ENCODE measurements at regions not wholly inside any gene's neighbourhood (a gene's known extent, or its start where the extent isn't known, plus 50 kb on each side); places are given as distances from the start of the nearest gene placed in this dataset.
"Not testable (repeated sequence)": the region's sequence is repeated elsewhere in the genome, so short reads cannot be mapped to it uniquely, and the experiment has no call there.

DNA sequence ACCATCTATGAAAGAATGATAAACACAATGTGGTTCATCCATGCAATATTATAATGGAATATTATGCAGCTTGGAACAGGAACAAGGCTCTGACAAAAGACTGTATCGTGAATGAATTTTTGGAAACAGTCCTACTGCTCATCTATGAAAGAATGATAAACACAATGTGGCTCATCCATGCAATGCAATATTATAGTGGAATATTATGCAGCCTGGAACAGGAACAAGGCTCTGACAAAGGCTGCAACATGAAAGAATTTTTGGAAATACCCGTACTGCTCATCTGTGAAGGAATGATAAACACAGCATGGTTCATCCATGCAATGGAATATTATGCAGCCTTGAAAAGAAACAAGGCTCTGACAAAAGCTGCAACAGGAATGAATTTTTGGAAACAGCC lies 158.8 kb downstream of the CRLF2 start:
- DNase-seq: not testable (repeated sequence)

GRCh38 chrX:1053072-1053471 lies 159.4 kb downstream of the CRLF2 start:
- DNase-seq: no peak

DNA sequence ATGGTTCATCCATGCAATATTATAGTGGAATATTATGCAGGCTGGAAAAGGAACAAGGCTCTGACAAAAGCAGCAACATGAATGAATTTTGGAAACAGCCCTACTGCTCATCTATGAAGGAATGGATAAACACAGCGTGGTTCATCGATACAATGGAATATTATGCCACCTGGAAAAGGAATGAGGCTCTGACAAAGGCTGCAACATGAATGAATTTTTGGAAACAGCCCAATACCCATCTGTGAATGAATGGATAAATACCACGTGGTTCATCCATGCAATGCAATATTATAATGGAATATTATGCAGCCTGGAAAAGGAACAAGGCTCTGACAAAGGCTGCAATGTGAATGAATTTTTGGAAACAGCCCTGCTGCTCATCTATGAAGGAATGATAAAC lies 160.4 kb downstream of the CRLF2 start:
- DNase-seq: no peak

DNA sequence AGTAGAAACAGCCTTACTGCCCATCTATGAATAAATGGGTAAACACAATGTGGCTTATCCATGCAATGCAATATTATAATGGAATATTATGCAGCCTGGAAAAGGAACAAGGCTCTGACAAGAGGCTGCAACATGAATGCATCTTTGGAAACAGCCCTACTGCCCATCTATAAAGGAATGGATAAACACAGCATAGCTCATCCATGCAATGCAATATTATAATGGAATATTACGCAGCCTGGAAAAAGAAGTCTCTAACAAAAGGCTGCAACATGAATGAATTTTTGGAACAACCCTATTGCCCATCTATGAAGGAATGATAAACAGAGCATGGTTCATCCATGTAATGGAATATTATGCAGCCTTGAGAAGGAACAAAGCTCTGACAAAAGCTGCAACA lies 161.0 kb downstream of the CRLF2 start:
- no peak for DNase-seq

GRCh38 chrX:1045680-1046314 lies 166.7 kb downstream of the CRLF2 start:
- DNase-seq: no peak

- no peak for DNase-seq
These were observed 171.4 kb downstream of the CRLF2 start for GRCh38 chrX:1041091-1041490.

DNA sequence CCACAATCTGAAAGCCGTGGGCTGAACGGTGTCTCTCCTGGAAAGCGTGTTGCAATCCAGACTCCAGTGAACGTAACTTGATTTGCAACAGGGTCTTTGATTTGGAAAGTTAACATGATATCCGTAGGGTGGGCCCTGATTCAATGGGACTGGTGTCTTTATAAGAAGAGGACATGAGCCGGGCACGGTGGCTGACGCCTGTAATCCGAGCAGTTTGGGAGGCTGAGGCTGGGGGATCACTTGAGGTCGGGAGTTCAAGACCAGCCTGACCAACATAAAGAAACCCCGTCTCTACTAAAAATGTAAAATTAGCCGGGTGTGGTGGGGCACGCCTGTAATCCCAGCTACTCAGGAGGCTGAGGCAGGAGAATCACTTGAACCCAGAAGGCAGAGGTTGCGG lies 176.5 kb downstream of the CRLF2 start:
- DNase-seq: not testable (repeated sequence)

- DNase-seq: no peak
These were observed 177.2 kb downstream of the CRLF2 start for GRCh38 chrX:1035206-1035605.

- no peak for DNase-seq
These were observed 177.7 kb downstream of the CRLF2 start for GRCh38 chrX:1034717-1035116.

GRCh38 chrX:1031521-1032430 lies 180.7 kb downstream of the CRLF2 start:
- no peak for DNase-seq

DNA sequence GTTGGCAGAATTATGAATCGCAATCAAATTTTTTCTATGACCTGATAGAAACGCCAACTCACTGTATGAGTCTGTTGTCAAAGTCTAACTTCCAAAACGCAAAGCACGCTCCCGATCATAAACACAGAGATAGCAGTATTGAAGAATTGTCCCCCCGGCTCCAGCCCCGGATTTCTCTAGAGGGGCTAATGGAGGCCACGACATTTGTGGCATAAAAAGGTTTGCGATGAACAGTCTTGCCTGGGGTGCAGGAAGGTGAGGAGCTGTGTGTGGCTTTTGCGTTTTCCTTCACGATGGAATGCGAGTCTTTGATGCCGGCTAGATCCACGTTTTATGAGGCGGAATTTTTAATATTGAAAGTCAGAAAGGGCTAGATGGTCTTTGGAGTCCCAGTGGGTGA lies 183.0 kb downstream of the CRLF2 start:
- DNase-seq: no peak

GRCh38 chrX:1027680-1028079 lies 184.8 kb downstream of the CRLF2 start:
- no peak for DNase-seq

GRCh38 chrX:1027133-1027532 lies 185.3 kb downstream of the CRLF2 start:
- no peak for DNase-seq

GRCh38 chrX:1026263-1027015 lies 186.0 kb downstream of the CRLF2 start:
- DNase-seq: no peak

DNA sequence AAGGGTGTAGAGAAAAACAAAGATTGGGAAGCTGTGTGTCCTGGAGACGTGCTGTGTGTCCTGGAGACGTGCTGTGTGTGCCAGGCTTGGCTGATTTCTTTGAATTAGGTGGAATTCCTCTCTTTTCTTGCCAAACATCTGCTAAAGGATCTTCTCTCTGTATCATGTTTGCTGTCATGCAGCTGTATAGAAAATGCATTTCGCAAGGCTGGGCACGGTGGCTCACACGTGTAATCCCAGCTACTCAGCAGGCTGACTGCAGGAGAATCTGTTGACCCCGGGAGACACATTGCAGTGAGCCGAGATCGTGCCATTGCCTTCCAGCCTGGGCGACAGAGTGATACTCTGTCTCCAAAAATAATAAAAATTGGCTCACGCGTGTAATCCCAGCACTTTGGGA lies 187.0 kb downstream of the CRLF2 start:
- no peak for DNase-seq

GRCh38 chrX:1023676-1024075 lies 188.8 kb downstream of the CRLF2 start:
- DNase-seq: no peak

DNA sequence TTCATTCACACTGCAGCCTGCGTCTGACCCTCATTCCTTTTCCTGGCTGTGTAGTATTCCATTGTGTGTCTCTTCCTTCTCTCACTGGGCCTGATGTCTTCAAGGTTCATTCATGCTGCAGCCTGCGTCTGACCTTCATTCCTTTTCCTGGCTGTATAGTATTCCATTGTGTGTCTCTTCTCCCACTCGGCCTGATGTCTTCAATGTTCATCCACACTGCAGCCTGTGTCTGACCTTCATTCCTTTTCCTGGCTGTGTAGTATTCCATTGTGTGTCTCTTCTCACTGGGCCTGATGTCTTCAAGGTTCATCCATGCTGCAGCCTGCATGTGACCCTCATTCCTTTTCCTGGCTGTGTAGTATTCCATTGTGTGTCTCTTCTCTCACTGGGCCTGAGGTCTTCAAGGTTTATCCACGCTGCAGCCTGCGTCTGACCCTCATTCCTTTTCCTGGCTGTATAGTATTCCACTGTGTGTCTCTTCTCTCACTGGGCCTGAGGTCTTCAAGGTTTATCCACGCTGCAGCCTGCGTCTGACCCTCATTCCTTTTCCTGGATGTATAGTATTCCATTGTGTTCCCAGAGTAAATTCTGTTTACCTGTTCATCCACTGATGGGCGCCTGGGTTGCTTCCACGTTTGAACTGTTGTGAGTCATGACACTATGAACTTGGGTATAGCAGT lies 191.0 kb downstream of the CRLF2 start:
- DNase-seq: not testable (repeated sequence)

GRCh38 chrX:1020634-1021166 lies 191.7 kb downstream of the CRLF2 start:
- no peak for DNase-seq

DNA sequence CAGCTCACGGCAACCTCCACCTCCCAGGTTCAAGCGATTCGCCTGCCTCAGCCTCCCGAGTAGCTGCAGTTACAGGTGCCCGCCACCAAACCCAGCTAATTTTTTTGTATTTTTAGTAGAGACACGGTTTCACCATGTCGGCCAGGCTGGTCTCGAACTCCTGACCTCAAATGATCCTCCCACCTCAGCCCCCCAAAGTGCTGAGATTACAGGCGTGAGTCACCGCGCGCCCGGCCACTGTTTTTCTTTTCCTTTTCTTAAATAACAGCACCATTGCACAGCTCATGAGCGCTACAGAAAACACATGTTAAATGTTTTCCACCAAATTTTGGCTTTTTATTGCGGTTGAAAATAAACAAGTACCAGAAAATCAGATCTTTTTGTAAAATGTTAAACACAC lies 195.5 kb downstream of the CRLF2 start:
- not testable (repeated sequence) for DNase-seq

DNA sequence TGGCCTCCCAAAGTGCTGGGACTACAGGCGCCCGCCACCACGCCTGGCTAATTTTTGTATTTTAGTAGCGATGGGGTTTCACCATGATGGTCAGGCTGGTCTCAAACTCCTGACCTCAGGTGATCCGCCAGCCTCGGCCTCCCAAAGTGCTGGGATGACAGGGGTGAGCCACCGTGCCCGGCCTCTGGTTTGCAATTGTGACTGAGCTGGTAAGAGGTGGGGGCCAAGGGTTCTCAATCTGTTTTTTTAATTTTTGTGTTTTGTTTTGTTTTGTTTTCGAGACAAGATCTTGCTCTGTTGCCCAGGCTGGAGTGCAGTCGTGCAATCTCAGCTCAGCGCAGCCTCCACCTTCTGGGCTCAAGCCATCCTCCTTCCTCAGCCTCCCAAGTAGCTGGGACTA lies 196.2 kb downstream of the CRLF2 start:
- DNase-seq: not testable (repeated sequence)

- DNase-seq: no peak
These were observed 199.7 kb downstream of the CRLF2 start for GRCh38 chrX:1012678-1013300.

DNA sequence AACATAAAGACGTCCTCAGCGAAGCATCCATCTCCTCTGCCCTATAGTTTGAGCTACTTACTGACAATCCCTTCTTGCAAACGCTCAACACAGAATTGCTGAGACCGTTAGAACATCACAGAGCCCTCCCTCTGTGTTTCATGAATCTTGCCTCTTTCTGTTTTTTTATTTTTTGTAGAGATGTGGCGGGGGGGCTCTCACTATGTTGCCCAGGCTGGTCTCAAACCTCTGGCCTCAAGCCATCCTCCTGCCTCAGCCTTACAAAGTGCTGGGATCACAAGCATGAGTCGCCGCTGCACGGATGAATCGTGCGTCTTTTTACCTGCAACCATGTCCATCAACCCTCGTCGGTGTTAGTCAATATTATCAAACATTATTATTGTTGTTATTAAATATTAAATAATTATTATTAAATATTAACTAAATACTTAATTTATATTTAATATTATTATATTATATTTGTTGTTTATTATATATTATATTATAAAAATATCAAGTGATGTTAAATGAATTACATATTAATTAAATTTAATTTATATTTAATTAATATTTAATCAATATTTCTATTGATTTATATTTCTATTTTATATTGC lies 200.7 kb downstream of the CRLF2 start:
- DNase-seq: no peak

All from COR-L47 (cell line).